NCI-H1048 (cell line): ENCODE measurements at regions not wholly inside any gene's neighbourhood (a gene's known extent, or its start where the extent isn't known, plus 50 kb on each side); places are given as distances from the start of the nearest gene placed in this dataset.

Experiments
- DNase-seq: peaks from one replicate; lab custom pipeline; 2025; lab: John Stamatoyannopoulos, UW

DNA sequence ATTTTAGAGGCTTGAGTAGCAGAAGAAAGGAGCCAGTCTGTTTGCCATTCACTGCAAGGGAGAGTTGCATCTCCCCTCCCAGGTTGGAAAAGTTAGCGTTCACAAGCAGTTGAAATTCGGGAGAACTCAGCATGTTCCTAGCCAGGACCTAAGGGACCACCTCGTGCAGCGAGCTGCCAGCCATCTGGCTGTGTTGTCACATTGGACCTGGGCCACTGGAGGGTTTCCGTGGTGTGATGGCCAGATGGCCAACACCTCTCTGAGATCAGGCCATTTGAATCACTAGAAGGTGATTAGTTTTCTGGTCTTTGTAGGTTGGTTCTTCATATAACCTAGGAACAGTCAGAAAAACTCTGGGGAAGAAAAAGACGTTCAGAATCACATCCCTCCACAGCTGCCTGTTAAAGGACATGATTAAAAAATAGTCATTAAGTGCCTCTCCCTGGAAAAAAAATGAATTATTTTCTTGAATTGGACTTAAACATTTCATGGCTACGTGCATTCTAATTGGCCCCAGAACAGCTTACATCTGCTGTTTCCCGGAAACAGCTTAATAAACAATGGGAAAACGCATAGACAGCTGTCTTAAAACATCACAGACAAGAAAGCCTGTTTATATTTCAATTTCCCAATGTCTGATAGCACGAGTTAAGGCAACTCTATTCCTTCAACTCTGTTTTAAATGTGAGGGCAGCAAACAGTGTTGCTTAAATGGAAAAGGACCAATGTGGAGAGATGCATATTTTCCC lies 303.9 kb downstream of the TENT4A start:
- no peak for DNase-seq

- no peak for DNase-seq
Observed at GRCh38 chr5:7018198-7018597, 305.0 kb downstream of the TENT4A start.

DNA sequence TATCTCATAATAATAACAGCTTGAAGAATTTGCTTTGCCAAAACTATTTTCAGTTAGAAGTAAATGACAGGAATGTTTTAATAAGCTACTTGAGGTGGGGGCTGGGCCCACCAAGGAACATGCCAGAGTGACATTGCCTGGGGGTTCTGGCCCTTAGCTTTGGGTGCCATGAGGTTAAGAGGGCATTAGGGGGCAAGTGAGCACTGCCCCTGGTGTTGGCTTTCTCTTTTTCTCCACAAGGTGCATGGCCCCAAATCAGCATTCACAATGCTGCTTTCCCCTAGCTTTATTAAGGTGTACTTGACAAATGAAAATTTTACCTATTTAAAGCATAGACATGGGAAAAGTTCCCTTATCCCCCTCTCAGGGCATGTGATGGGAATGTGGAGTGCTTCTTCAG lies 305.4 kb downstream of the TENT4A start:
- DNase-seq = no peak

DNA sequence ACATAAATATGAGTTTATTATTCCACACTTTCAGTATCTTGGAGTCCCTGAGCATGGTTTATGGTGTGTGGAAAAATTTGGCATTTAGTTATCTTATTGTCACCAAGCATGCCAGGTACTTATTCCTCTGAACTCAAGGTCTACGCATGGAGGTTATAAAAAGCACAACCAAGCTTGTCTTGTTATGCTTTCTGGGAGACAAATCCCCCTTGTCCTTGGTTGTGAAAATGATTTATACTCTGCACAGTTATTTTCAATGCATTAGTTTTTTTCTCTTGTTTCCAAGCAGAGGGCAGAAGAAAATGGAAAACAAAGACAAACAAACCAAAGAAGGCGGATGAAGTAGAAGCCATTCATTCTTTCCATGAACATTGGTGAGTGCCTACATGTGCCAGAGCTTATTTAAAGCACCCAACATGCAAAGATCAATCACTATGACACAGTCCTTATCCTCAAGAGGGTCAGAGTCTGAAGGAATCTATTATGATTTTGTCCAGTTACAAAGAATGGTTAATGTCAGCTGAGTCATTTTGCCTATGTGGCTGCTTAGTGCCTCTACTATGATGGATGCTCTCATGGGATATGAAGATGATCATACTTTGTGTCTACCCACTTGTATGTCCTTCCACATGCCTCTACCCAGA lies 323.1 kb downstream of the TENT4A start:
- DNase-seq = no peak

DNA sequence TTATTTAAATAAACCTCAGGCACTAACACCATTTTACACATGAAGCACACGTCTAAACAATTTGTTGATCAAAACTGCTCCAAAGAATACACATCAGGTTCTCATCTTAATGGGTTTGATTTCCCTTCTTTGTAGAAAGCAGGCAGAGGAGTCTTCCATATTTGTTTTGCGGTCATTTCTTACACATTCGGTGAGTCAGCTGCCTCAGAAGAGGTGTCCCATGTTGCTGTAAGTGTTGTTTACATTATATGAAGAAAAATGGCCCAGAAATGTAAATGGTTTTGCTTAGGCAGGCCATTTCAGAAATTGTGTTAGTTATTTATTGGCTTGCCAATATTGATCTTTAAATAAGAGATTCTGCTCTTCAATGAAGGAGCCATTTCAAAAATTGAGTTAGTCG lies 325.8 kb downstream of the TENT4A start:
- no peak for DNase-seq

- DNase-seq = no peak
Observed at GRCh38 chr5:7040111-7040510, 326.9 kb downstream of the TENT4A start.

DNA sequence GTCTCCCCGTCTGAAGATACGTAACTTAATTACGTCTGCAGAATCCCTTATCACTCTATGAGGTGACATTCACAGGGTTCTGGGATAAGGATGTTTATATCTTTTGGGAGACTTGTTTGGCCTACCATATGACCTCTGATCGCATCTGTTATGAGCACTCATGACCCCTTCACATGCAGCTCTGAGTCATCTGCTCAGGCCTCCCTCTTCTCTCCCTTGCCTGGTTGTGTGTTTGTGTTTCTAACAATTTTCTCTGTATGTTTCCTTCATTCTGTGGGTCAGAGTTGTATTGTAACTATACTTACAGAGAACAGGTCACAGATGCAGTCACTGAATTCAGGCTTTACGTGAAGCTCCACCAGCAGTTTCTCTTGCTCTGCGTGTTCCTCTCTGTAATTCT lies 330.6 kb downstream of the TENT4A start:
- DNase-seq = no peak

DNA sequence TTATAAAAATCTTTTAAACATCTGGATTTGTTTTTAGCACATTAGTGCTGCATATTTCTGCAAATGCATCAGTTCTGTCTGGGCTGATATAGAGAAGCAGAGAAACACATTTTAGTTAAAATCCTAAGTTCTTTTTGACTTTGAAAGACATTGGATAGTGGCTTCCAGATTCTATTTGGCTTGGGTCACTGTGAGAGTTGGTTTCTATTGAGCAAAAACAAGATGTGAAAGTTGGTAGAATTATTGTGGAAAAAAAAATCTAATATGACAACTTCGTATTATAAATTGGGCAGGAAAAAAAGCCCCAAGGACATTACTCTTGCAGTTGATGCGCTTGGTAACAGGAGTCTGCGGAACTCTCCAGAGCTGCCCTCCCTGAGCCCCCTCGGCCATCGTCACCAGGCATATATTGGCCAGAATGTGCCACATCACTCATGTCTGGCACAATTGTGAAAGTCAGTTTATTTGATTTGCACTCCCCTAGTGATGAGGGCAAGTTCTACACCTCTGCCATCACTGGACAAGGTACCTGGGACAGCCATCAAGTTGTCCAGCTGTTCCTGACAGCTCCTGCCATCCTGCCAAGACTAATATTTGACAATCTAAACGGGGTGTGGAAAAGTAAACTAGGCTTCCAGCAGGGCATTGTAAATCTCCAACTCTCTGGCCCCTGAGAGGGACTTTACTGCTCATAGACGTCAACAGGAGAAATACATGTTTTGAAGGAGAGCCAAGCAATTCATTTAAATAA lies 334.5 kb downstream of the TENT4A start:
- DNase-seq = no peak

DNA sequence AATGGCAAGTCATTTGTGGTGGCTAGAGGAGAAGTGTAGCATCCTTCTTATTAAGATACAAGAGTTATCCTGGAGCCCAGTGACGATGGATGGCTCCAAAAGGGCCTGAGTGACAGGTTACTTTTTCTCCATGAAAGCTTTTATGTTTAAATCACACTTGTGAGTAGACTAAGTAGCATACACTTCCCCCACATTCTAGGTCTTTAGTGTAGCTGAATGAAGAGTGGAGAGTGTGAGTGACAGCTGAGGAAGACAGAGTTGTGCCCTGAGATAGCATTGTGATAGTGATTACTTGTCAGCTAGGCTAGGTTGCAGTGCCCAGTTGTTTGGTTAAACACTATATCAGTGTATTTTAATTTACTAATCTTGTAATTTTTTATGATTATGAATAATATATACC lies 337.8 kb downstream of the TENT4A start:
- DNase-seq = no peak

- DNase-seq = no peak
Observed at GRCh38 chr5:7053125-7053524, 339.9 kb downstream of the TENT4A start.

GRCh38 chr5:7053528-7054209 lies 340.4 kb downstream of the TENT4A start:
- no peak for DNase-seq

DNA sequence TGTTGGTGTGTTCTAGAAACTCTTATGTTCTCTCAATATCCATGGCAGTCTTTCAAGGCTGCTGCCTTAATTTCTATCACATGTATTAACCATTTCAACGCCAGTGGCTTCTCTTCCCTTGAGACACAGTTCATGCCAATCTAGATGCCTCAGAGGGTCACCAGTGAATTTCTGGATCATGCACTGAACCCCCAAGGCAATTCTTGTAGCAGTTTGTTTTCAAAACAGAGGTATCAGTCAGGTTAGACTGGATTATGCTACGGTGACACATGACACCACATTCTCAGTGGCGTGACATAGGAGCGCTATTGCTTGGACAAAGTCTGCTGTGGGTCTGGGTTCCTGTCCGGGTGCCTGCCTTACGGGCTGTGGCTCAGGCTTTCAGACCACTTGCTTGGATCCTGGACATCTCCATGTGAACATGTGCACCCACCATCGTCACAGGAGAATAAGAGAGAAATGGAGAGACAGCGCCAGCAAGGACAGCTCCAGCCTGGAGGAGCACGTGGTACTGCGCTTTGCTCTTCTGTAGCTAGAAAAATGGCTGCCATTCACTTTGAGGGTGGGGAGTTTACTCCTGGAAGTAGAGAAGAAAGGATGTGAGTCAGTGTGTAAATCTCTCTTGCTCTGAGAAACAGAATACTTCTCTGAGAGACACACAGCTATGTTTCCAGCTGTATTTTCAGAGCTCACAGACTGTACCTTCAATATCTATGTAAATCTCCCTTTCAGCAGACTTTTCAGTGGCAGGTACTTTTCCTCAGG lies 329.3 kb upstream of the ADCY2 start:
- DNase-seq = no peak

DNA sequence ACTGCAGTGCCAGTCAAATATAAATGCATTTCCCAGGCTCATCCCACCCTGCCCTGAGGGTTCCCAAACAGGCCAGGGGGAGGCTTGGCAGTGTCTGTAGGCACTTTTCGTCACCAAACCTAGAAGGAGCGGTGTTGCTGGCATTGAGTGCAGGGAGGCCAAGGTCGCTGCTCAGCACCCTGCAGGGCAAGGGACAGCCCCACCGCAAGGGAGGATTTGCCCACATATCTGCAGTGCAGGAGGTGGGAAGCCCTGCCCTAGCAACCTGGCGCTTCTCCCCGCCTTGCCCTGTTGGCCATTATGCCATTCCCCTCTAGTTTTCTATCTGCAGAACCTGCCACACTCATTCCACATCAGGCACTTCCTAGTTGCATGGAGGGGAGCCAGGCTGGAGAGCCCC lies 327.8 kb upstream of the ADCY2 start:
- no peak for DNase-seq

GRCh38 chr5:7068899-7069298 lies 327.0 kb upstream of the ADCY2 start:
- DNase-seq = no peak

DNA sequence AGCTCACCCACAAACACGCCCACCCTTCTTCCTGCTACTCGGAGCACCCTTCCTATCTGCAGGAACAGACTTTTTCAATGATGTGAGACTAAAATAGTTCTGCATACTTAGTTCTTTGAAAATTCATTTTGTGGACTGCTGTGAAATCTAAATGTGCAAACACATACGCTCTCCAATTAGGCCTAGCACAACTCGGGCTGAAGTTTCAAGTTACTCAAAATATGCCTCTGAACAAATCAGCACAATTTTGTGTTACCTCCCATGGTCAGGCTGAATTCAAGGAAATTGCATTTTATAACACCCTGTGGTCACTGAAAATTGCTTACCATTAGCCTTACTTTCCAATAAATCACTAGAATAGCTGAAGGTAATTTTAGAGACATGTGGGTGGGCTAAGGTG lies 323.8 kb upstream of the ADCY2 start:
- no peak for DNase-seq

GRCh38 chr5:7073666-7074065 lies 322.3 kb upstream of the ADCY2 start:
- DNase-seq = no peak

- no peak for DNase-seq
Observed at GRCh38 chr5:7074176-7074575, 321.8 kb upstream of the ADCY2 start.

GRCh38 chr5:7075470-7075869 lies 320.5 kb upstream of the ADCY2 start:
- no peak for DNase-seq

DNA sequence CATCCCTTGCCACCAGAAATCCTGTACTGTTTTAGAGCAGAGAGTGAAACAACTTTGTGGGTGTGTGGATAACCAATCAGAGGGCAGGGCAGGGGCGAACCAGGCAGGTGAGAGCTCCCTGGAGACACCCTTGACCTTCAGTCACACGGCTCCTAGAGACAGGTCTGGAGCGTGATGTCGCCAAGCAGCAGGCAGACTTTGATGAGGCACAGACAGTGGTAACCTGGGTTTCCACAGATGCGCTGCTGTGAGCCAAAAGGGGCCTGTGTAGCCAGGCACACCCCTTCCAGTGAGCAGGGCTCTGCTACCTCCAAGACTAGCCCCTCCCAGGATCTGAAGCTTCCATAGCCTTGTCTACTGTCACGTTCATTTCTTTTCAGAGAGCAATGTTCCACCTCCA lies 317.8 kb upstream of the ADCY2 start:
- no peak for DNase-seq

GRCh38 chr5:7078901-7079300 lies 317.0 kb upstream of the ADCY2 start:
- no peak for DNase-seq

GRCh38 chr5:7080501-7080900 lies 315.4 kb upstream of the ADCY2 start:
- no peak for DNase-seq

GRCh38 chr5:7087719-7088297 lies 308.1 kb upstream of the ADCY2 start:
- DNase-seq = no peak
